PFSK-1 (cell line): ENCODE measurements at regions not wholly inside any gene's neighbourhood (a gene's known extent, or its start where the extent isn't known, plus 50 kb on each side); places are given as distances from the start of the nearest gene placed in this dataset.

Experiments used
- POLR2AphosphoS5 ChIP-seq: IDR thresholded peaks from 2 replicates; pipeline ENCODE4 v1.6.1; 2012; ENCODE audit warnings: low read depth, mild to moderate bottlenecking, control low read depth, low read length, moderate library complexity
- REST ChIP-seq, 2 experiments: IDR thresholded peaks; 2 replicates each; pipeline versions ENCODE4 v1.6.1 to v1.8.0; 2011 to 2012; ENCODE audit warnings: low read depth in 2 of 2, low read length in 2 of 2, control low read depth in 1 of 2, inconsistent platforms in 1 of 2, mild to moderate bottlenecking in 1 of 2, moderate library complexity in 1 of 2; ENCODE audit not compliant: insufficient read depth in 1 of 2
- SIN3A ChIP-seq: IDR thresholded peaks from 2 replicates; pipeline ENCODE4 v1.6.1; 2012; ENCODE audit warnings: mild to moderate bottlenecking, low read length, moderate library complexity, borderline replicate concordance; ENCODE audit not compliant: insufficient read depth

- TF ChIP-seq POLR2AphosphoS5 (no peak), SIN3A (no peak), REST (IDR thresholded peaks at IDR 0.05; ENCODE audit: insufficient read depth in 1 of 2, low read depth in 2 of 2, low read length in 2 of 2) (no peak)
Observed at GRCh38 chr4:29224911-29225310, 1495.3 kb upstream of the PCDH7 start.
